Fibroblast of skin of back (primary cell): ENCODE measurements at regions not wholly inside any gene's neighbourhood (a gene's known extent, or its start where the extent isn't known, plus 50 kb on each side); places are given as distances from the start of the nearest gene placed in this dataset.
"Not testable (repeated sequence)": the region's sequence is repeated elsewhere in the genome, so short reads cannot be mapped to it uniquely, and the experiment has no call there.

ENCODE experiments used
- DNase-seq: peaks from one replicate; pipeline ENCODE4 v3.0.0-alpha.2; 2013

DNA sequence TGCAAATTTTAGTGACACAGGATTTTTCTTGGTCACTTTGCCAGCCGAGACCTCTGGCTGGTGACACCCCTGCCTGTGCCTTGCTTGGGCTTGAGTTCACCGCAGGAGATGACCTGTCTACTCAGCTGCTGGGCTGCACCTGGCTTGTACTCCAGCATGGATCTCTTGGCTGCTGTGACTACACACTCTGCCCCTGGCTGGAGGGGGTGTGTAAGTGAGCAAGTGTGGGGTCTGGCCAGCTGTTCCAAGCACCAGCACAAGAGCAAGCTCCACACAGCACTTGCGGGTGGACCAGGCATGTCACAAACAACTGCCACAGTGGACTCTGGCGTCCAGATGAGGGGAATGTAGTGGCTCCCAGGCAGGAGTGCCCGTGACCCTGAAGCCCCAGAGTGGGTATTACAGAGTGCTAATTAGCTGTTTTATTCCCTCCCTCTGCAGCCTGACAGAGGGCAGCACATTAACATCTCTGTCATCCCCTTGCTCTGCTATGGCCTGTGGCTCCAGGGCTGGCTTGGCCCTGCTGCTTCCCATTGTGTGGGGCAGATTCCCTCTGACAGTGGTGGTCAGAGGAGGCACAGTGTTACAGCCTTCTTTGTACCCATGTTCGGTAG is 1387.2 kb downstream of the OLFM4 start:
- DNase-seq, result no peak

DNA sequence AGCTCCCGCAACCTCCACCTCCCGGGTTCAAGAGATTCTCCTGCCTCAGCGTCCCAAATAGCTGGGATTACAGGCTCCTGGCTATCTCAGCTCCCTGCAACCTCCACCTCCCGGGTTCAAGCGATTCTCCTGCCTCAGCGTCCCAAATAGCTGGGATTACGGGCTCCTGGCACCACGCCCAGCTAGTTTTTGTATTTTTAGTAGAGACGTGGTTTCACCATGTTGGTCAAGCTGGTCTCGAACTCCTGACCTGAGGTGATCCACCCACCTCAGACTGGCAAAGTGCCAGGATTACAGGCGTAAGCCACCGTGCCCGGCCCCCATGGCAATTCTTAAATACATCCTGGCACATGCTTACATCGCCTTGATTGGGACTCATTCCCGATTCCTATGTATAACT is 1394.3 kb downstream of the OLFM4 start:
- DNase-seq, result not testable (repeated sequence)

DNA sequence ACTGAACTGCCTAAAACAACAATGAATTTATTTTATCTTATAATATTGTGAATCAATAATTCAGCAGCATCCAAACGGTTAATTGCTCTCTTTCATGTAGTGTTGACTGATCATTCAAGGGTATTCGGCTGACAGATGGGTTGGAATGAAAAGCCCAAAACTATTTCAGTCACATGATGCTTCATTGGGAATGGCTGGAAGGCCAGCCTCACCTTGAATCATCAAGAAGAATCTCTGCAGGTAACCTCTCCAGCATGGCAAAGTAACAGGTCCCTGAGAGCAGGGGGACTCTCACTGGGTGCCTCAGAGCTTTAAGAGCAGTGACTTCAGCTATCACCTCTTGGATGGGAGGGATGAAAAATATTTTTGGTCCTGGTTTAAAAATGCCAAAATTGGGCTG is 1395.7 kb downstream of the OLFM4 start:
- DNase-seq, result no peak

DNA sequence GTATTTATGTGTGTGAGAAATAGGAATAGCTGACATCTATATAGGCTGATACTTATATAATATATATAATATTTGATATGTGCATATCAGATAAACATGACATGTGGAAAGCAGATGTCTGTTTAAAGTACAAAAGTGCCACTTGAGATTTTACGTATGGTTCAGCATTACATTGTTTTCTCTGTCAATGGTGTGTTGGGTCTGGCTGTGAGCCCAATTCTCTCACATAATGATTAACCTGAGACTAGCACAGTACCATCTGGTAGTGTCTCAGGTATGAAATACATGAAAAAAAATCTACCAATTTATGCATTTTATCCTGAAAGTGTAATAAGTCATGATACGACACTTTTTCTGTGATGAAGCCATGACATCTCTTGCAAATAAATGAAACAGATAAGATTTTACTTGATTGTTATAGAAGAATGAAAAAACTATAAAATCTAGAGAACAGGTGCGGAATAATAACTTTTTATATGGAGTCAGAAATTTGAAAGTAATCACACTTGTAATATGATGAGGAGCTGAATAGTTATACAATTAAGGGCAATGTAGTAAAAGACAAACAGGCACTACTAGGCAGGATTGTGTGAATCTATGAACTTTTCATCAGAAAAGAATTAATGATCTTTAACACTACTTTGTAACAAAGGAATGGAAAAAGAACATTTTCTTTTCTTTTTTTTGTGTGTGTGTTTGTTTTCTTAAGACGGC is 1405.0 kb downstream of the OLFM4 start:
- DNase-seq, result no peak

DNA sequence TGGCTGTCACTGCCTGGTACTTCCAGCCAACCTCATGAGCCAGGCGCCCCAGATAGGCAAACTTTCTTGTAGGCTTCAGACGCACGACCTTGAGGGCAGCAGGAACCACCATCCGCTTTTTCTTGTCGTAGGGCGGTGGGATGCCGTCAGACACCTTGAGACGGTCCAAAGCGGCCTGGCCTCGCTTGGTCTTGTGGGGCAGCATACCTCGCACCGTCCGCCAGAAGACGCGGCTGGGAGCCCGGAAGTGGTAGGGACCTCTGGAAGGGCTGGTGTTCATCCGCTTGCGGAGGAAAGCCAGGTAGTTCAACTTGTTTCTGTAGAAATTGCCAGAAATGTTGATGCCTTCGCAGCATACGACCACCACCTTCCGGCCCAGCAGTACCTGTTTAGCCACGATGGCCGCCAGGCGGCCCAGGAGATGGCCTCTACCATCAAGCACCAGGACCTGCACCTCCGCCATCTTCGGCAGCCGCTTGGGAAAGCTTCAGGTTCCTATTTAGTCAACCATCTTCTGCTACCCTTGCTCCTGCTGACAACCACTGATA is 1412.3 kb downstream of the OLFM4 start:
- DNase-seq, result not testable (repeated sequence)

DNA sequence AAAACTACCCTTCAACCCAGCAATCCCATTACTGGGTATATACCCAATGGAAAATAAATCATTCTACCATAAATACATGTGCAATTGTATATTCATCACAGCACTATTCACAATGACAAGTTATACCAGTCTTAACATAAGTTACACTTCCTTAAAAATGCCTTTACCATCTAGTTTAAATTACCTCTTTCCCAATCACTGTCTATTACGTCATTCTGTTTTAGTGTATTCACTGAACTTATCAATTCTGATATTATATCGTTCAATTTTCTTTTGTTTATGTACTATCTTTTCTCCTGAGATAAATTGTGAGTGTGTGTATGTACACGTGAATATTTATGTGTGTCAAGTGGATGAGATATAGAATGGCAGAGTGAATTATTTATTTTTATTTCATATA is 1416.8 kb downstream of the OLFM4 start:
- no peak for DNase-seq

DNA sequence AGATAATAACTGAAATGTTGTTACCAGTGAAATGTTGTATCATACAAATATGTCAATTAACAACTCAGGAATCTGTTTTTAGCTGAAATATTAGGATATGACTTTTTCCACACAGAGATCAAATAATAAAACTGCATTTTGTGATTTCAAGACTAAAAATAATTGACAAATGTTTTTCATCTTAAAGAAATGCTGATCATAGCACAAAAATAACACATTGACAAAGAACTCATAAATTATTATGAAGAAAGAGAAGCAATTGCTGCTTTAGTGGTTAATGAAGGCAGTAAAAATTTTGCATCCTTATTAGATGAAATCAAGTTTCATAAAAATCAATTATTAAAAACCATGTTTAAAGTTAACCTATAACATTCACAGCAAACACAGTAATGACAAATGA is 1417.3 kb downstream of the OLFM4 start:
- DNase-seq, result no peak

DNA sequence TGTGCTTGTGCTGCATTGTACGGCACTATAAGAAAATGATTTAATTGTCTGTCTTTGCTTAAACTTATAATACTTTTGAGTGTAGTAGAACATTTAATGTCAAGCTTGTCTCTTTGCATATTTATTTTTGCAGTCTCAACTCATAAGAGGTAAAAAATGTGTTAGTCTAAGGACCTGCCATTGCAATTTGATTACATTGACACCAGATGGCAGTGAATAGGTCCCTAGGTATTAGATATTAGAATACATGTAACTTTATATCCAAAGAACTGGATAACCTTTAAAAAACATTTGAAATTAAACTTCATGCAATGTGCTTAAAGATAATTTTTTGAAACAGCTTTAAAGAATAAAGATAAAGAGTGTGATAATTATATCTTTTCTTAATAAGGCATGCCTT is 1421.3 kb downstream of the OLFM4 start:
- DNase-seq, result no peak

DNA sequence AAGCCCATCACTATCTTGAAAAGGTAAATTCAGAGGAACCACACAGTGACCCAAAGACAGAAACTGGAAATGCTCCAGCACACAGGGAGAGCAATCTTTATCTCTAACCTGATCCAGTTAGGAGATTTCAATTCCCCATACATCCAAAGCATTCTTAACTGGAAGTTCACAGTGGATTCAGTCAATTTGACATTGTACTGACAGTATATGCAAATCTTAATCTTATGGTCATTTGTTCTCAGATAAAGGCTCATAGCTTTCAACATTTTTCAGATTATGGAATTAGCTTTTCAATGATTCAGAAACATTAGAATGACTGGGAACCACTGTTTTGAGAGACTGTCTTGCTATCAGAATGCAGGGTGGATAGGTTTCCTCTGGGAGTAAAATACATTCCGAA is 1455.6 kb downstream of the OLFM4 start:
- no peak for DNase-seq

DNA sequence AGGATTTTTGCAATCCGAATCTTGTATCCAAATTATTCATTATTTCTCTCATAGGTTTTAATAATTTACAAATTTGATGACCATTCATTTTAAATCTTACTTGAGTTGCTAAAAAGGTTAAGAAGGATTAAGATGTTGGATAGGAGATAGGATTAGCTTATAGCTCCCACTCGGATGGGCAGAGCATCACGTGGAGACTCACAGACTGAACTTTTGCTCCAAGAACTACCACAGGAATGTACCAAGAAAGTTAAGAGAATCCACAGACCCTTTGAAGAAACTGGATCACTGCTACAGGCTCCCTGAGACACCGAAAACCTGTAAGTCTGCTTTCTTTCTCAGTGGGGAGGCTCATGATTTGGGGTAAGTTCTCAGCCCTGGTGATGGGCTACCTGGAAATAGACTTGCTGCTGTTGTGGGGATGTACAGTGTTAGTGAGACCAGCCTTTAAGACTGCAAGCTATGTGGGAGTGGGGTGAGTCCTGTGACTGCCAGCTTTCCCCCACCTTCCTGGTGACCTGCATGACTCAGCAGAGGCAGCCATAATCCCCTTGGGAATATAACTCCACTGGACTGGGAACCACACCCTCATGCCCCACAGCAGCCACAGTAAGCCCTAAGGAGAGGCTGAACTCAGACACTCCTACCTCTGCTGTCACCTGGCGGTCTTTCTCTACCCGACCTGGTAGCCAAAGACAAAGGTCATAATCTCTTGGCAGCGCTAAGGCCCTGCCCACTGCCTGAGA is 1458.0 kb downstream of the OLFM4 start:
- DNase-seq, result no peak

DNA sequence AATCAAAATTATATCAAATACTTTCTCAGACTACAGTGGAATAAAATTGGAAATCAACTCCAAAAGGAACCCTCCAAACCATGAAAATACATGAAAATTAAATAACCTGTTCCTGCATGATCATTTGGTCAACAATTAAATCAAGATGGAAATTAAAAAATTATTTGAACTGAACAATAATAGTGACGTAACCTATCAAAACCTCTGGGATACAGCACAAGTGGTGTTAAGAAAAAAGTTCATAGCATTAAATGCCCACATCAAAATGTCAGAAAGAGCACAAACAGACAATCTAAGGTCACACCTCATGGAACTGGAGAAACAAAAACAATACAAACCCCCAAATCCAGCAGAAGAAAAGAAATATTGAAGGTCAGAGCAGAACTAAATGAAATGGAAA is 1460.7 kb downstream of the OLFM4 start:
- no peak for DNase-seq

DNA sequence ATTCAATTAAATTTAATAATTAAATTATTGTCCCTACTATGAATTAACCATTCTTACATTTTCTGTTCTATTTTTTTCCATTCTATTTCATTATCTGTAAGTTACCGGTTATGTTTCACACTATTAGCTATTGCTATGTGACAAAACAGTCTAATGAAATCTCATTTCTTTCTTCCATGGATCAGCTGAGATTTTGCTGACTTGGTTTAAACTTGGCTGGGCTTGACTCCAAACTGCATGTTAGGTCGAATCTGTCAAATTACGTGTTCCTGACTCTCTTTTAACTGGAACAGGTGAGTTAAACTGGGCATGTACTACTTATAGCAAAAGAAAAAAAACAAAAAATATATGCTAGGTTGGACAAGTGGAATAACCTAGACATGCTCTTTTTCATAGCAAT is 1464.4 kb downstream of the OLFM4 start:
- DNase-seq, result no peak

DNA sequence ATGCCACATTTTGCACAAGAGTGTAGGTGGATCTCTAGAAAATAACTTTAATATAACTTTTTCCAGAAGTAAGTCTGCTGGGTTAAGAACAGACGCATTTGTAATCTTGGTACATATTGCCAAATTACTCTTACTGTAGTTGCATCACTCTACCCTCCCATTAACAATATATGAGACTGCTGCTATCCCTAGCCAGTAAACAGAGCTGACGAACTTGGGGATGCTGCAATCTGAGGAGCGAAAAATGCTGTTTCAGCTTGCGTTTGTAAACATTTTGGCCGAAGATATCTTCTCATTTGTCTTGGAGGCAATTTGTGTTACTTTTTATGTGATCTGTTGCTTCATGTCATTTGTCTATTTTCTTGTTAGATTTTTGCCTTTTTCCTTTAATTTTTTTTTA is 1482.8 kb downstream of the OLFM4 start:
- DNase-seq, result no peak

DNA sequence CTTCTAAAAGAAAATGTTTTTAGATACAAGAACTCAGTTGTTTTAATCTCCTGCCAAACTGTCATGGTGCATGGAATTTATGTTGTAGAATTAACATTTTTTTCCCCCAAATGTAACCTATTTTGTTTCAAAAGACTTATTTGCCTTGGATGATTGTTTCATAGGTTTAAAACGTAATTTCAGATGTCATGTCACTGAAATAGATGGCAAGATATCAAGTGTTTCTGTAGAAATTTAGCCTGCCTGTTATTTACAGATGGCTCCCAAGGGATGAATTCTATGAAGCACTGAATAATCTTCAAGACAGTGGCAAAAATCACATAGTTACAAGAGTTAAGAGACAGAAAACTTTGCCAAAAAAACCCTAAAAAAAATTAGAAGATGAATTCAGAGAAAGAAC is 1484.6 kb downstream of the OLFM4 start:
- DNase-seq, result no peak

DNA sequence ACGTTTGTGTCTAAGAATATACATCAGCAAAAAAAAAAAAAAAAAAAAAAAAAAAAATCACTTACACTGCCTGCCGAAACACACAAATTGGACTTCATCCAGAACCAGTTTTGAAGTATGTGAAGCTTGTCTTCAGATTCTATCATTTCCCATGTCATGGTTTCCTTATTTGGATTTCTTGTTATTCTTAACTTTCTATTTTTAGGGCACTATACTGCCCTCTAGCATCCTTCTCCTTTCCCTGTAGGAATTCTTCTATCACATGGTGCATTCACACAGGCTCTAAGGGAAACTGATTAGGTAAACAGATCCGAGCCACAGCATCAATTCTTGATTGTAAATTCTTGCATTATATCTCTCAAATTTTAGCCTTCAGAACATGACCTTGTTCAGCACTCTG is 1507.5 kb downstream of the OLFM4 start:
- peak; percentile 6 for DNase-seq

DNA sequence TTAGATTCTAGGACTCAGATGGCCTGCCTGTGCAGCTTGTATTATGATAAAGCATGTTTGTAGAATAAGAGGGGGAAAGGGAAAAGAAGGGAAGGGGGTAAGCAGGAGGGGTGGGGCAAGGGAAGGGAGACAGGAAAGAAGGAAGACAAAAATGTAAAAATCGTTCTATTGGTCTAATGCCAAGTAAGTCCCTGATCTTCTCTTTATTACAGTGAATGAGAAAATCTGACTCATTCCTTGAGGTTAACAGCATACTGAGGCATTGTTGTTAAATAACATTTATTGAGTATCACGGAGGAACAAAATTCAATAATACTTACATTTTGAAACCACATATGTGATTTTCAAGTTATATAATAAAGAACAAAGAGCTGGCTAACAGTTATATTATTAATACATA is 1534.7 kb downstream of the OLFM4 start:
- DNase-seq, result no peak

DNA sequence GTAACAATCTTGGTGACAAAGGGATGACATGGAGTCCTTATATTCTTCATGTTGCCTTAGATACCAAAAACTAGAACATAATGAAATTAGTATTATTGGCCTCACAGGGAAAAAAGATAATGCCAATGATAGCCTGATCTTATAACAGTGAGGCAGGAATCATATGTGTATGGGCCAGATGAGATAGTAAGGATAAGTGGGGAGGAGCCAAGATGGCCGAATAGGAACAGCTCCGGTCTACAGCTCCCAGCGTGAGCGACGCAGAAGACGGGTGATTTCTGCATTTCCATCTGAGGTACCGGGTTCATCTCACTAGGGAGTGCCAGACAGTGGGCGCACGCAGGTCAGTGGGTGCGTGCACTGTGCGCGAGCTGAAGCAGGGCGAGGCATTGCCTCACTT is 1543.4 kb downstream of the OLFM4 start:
- DNase-seq, result not testable (repeated sequence)

DNA sequence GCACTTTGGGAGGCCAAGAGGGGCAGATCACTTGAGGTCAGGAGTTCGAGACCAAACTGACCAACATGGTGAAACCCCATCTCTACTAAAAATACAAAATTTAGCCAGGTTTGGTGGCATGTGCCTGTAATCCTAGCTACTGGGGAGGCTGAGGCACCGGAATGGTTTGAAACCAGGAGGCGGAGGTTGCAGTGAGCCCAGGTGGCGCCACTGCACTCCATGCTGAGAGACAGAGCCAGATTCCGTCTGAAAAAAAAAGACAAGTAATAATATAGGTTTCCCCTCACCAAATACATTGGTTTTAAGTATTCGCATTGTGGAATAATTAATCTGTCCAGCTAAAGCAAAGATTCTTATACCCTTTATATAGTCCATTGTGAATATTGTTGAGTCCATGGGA is 1544.6 kb downstream of the OLFM4 start:
- no peak for DNase-seq

DNA sequence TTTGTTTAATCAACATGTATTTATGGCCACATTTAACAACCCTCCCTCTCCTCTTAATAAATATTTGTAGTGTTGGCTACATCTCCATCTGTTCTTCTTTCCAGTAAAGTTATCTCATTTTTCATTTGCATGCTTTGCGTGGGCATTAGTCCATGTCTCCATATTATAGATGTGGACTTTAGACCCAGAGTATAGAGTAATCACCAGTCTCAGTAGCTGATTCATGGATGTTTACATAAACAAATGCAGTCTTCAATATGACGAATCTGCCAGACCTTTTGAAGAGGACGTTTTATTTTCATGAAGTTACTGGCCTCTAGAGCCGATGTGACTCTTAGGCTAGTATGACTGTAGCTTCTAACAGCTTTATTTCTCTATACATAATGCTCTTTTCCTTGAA is 1546.2 kb downstream of the OLFM4 start:
- no peak for DNase-seq

DNA sequence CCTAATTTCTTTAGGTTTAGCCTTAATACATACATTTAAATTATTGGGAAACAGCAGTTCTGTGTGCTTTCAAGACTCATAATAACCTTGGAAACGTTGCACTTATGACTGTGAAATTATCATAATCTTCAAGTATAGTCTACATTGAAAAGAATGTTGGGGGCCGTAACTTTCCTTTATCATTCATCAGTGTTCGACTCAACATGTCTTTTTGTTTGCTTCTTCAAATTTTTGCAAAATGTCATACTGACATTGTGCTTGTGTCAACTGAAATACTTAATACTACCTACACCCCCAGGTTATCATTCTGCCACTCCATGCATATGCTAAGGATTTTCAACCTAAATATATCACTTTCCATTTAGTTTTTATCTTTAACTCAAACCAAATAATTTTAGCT is 1562.9 kb downstream of the OLFM4 start:
- DNase-seq, result no peak

DNA sequence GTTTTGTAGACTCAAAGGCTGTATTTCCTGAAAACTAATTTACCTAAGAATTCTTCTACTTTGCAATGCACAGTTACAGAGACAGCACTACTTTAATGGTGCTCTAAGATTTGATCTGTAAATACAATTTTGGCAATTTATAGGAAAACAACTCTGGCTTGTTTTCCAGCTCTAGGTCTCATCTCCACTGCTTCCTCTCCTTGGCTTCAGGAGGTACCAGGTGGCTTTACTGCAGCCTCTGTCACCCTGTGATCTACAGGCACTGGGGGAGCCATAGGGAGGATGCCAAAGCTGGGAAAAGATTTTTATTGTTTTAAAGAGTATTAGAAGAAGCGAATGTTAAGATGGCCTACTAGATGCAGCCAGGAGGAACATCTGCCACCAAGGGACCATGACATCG is 1563.6 kb downstream of the OLFM4 start:
- DNase-seq, result no peak

DNA sequence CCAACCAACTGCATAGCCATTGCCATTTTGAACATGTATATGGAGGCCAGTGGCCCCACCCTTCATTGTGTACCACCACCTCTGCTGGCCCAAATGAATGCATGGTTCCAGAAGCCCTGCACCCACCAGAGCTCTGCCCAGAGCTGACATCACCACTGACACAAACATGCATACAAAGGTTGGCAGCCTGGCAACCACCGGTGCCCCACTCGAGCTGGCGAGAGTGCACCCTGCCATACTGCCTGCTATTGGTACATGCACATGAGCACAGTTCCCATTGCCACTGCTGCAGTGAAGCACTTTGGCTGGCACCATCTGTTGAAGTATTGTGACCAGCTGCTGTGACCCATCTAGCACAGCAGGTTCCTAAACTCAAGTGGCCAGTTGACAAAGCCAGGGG is 1564.9 kb downstream of the OLFM4 start:
- no peak for DNase-seq

DNA sequence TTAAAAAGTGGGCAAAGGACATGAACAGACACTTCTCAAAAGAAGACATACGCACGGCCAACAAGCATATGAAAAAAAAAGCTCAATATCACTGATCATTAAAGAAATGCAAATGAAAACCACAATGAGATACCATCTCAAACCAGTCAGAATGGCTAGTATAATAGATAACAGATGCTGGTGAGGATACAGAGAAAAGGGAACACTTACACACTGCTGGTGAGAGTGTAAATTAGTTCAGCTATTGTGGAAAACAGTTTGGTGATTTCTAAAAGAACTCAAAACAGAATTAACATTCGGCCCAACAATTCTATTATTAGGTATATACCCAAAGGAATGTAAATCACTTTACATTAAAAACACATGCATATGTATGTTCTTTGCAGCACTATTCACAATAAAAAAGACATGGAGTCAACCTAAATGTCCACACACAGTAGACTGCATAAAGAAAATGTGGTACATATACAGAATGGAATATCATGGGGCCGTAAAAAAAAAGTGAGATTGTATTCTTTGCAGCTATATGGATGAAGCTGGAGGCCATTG is 1569.0 kb downstream of the OLFM4 start:
- no peak for DNase-seq

DNA sequence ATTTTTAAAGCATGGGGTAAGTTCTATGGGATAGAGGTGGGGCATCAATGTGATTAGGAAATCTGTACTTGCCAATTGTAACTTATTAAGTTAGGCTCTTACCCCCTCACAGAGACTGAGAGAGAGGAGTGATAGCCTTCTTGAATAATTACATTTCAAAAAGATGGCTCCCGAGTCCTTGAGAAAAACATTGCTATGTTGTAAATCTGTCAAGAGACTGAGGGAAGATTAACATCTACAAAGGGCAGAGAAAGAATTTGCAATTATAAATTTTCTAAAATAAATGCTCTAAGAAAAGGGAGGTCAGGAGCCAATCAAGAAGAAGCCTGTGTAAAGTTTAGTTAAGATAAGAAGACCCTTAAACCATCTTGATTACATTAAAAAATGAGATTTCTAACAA is 1570.8 kb downstream of the OLFM4 start:
- no peak for DNase-seq
